ENCODE measurements at regions not wholly inside any gene's neighbourhood (a gene's known extent, or its start where the extent isn't known, plus 50 kb on each side); places are given as distances from the start of the nearest gene placed in this dataset.
A peak's percentile ranks its signal among the peaks of the same experiment; 100 is the strongest.

- H3K4me3 ChIP-seq (ENCODE audit: low read depth, low read length): no peak overlapping the region
- H3K36me3 ChIP-seq (ENCODE audit: control insufficient read depth, insufficient read depth, low read length): no peaks in the 10 kb centered on the region
- TF ChIP-seq, protein P1, sequence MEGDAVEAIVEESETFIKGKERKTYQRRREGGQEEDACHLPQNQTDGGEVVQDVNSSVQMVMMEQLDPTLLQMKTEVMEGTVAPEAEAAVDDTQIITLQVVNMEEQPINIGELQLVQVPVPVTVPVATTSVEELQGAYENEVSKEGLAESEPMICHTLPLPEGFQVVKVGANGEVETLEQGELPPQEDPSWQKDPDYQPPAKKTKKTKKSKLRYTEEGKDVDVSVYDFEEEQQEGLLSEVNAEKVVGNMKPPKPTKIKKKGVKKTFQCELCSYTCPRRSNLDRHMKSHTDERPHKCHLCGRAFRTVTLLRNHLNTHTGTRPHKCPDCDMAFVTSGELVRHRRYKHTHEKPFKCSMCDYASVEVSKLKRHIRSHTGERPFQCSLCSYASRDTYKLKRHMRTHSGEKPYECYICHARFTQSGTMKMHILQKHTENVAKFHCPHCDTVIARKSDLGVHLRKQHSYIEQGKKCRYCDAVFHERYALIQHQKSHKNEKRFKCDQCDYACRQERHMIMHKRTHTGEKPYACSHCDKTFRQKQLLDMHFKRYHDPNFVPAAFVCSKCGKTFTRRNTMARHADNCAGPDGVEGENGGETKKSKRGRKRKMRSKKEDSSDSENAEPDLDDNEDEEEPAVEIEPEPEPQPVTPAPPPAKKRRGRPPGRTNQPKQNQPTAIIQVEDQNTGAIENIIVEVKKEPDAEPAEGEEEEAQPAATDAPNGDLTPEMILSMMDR (IDR thresholded peaks at IDR 0.05; ENCODE audit: insufficient read depth, low read length, severe bottlenecking): no peak
- FAIRE-seq: no peak
- H3K27me3 ChIP-seq (ENCODE audit: control insufficient read depth, insufficient read depth, low read length): no peaks in the 10 kb centered on the region
- peak; percentile 42 for DNase-seq (ENCODE audit: low read depth)
Observed at GRCh38 chr14:42112108-42112507, 505.4 kb downstream of the LRFN5 start.

GRCh38 chr14:42111355-42111754, 504.7 kb downstream of the LRFN5 start:
- H3K36me3 ChIP-seq (ENCODE audit: control insufficient read depth, insufficient read depth, low read length): no peaks in the 10 kb centered on the region
- H3K27me3 ChIP-seq (ENCODE audit: control insufficient read depth, insufficient read depth, low read length): no peaks in the 10 kb centered on the region
- peak; percentile 68 for FAIRE-seq
- no peak overlapping the region for H3K4me3 ChIP-seq (ENCODE audit: low read depth, low read length)
- DNase-seq (ENCODE audit: low read depth): peak; percentile 71
- TF ChIP-seq, protein P1 (IDR thresholded peaks at IDR 0.05; ENCODE audit: insufficient read depth, low read length, severe bottlenecking): no peak

- Histone ChIP-seq H3K27me3 (ENCODE audit: control insufficient read depth, insufficient read depth, low read length) (no peaks in the 10 kb centered on the region), H3K36me3 (ENCODE audit: control insufficient read depth, insufficient read depth, low read length) (no peaks in the 10 kb centered on the region), H3K4me3 (ENCODE audit: low read depth, low read length) (no peak overlapping the region)
- TF ChIP-seq, protein P1 (IDR thresholded peaks at IDR 0.05; ENCODE audit: insufficient read depth, low read length, severe bottlenecking): peak; percentile 66
- DNase-seq (ENCODE audit: low read depth) (peak; percentile 43), FAIRE-seq (no peak)
Observed at GRCh38 chr14:42110167-42110566, 503.5 kb downstream of the LRFN5 start.

GRCh38 chr14:42095155-42095554, 488.5 kb downstream of the LRFN5 start:
- Histone ChIP-seq H3K4me3 (ENCODE audit: low read depth, low read length) (no peak overlapping the region), H3K27me3 (ENCODE audit: control insufficient read depth, insufficient read depth, low read length) (no peaks in the 10 kb centered on the region), H3K36me3 (ENCODE audit: control insufficient read depth, insufficient read depth, low read length) (no peaks in the 10 kb centered on the region)
- TF ChIP-seq, protein P1 (IDR thresholded peaks at IDR 0.05; ENCODE audit: insufficient read depth, low read length, severe bottlenecking): no peak
- DNase-seq (ENCODE audit: low read depth) (no peak), FAIRE-seq (no peak)

GRCh38 chr14:42090122-42090521, 483.4 kb downstream of the LRFN5 start:
- FAIRE-seq (no peak), DNase-seq (ENCODE audit: low read depth) (no peak)
- TF ChIP-seq, protein P1 (IDR thresholded peaks at IDR 0.05; ENCODE audit: insufficient read depth, low read length, severe bottlenecking): no peak

DNA sequence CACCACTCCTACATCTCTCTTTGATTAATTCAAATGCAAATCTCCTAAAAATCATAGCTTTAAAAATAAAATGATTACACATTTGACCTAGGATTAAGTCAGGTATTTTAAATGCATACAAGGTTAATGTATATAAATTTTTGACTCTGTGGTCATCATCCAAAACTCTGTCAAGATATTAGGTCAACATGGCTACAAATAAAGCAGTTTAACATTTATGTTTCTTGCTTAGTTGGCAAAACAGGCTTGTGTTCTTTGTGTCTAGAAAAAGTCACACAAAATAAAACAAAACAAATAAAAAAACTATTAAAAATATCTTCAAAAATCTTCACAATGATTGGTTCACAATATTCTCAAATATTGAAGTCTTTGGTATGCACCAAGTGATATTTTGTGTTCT, 473.2 kb downstream of the LRFN5 start:
- no peak for FAIRE-seq
- no peaks in the 10 kb centered on the region for H3K27me3 ChIP-seq (ENCODE audit: control insufficient read depth, insufficient read depth, low read length)

More at GRCh38 chr14:42090122-42090521, 483.4 kb downstream of the LRFN5 start:
- Histone ChIP-seq H3K27me3 (ENCODE audit: control insufficient read depth, insufficient read depth, low read length) (no peaks in the 10 kb centered on the region), H3K4me3 (ENCODE audit: low read depth, low read length) (no peak overlapping the region), H3K36me3 (ENCODE audit: control insufficient read depth, insufficient read depth, low read length) (no peaks in the 10 kb centered on the region)

More for the DNA sequence above, 473.2 kb downstream of the LRFN5 start:
- Histone ChIP-seq H3K36me3 (ENCODE audit: control insufficient read depth, insufficient read depth, low read length) (no peaks in the 10 kb centered on the region), H3K4me3 (ENCODE audit: low read depth, low read length) (no peak overlapping the region)
- TF ChIP-seq, protein P1 (IDR thresholded peaks at IDR 0.05; ENCODE audit: insufficient read depth, low read length, severe bottlenecking): no peak
- no peak for DNase-seq (ENCODE audit: low read depth)
